ENCODE measurements at regions not wholly inside any gene's neighbourhood (a gene's known extent, or its start where the extent isn't known, plus 50 kb on each side); places are given as distances from the start of the nearest gene placed in this dataset.

- H3K4me3 ChIP-seq (ENCODE audit: low read length) = no peak overlapping the region
- no peaks in the 10 kb centered on the region for H4K20me1 ChIP-seq (ENCODE audit: insufficient read depth, low read length)
- no peaks in the 10 kb centered on the region for H3K36me3 ChIP-seq (replicated peaks; ENCODE audit: insufficient read depth, low read length)
- H3K79me2 ChIP-seq (ENCODE audit: low read length) = no peaks in the 10 kb centered on the region
- no peak overlapping the region for H2AFZ ChIP-seq (ENCODE audit: low read length)
- no peak overlapping the region for H3K4me2 ChIP-seq (ENCODE audit: low read depth, low read length)
- H3K9me2 ChIP-seq (replicated peaks; ENCODE audit: insufficient read depth, low read length) = no peaks in the 10 kb centered on the region
- TF ChIP-seq CTCF (IDR thresholded peaks at IDR 0.05; ENCODE audit: low read length) = no peak
- no peak for TF ChIP-seq EZH2phosphoT487 (IDR thresholded peaks at IDR 0.05; ENCODE audit: low read length)
- no peak for TF ChIP-seq EZH2 (optimal IDR thresholded peaks at IDR 0.05; ENCODE audit: low read depth, low read length)
- H3K9me3 ChIP-seq (replicated peaks; ENCODE audit: insufficient read depth, low read length) = no peaks in the 10 kb centered on the region
- DNase-seq = no peak
- H3K27me3 ChIP-seq (replicated peaks; ENCODE audit: insufficient read depth, low read length) = no peaks in the 10 kb centered on the region
- no peak overlapping the region for H3K9ac ChIP-seq (ENCODE audit: low read length)
- H3F3A ChIP-seq (ENCODE audit: insufficient read depth, low read length) = no peaks in the 10 kb centered on the region
- H3K4me1 ChIP-seq (ENCODE audit: low read length) = no peaks in the 10 kb centered on the region; the same call in 1 of the 2 replicates
- H3K27ac ChIP-seq (ENCODE audit: low read length) = no peak overlapping the region
Measured at GRCh38 chr6:94535798-94536197, 1041.5 kb upstream of the MANEA start.

- TF ChIP-seq EZH2phosphoT487 (IDR thresholded peaks at IDR 0.05; ENCODE audit: low read length) = no peak
- no peak for TF ChIP-seq CTCF (IDR thresholded peaks at IDR 0.05; ENCODE audit: low read length)
- no peak for TF ChIP-seq EZH2 (optimal IDR thresholded peaks at IDR 0.05; ENCODE audit: low read depth, low read length)
- no peak for DNase-seq
- H3K4me3 ChIP-seq (ENCODE audit: low read length) = no peak overlapping the region
- H3K4me1 ChIP-seq (ENCODE audit: low read length) = no peaks in the 10 kb centered on the region
- no peak overlapping the region for H3K27ac ChIP-seq (ENCODE audit: low read length)
- no peaks in the 10 kb centered on the region for H3K36me3 ChIP-seq (replicated peaks; ENCODE audit: insufficient read depth, low read length)
- no peaks in the 10 kb centered on the region for H3F3A ChIP-seq (ENCODE audit: insufficient read depth, low read length)
- H3K79me2 ChIP-seq (ENCODE audit: low read length) = no peaks in the 10 kb centered on the region
- no peaks in the 10 kb centered on the region for H3K9me3 ChIP-seq (replicated peaks; ENCODE audit: insufficient read depth, low read length)
- no peaks in the 10 kb centered on the region for H3K9me2 ChIP-seq (replicated peaks; ENCODE audit: insufficient read depth, low read length)
- H4K20me1 ChIP-seq (ENCODE audit: insufficient read depth, low read length) = no peaks in the 10 kb centered on the region
- H3K27me3 ChIP-seq (replicated peaks; ENCODE audit: insufficient read depth, low read length) = no peaks in the 10 kb centered on the region
- H3K9ac ChIP-seq (ENCODE audit: low read length) = no peak overlapping the region
- H3K4me2 ChIP-seq (ENCODE audit: low read depth, low read length) = no peak overlapping the region
- no peak overlapping the region for H2AFZ ChIP-seq (ENCODE audit: low read length)
Measured at GRCh38 chr6:94511502-94512088, 1065.7 kb upstream of the MANEA start.

GRCh38 chr6:94510877-94511276 is 1066.5 kb upstream of the MANEA start:
- Histone ChIP-seq H3K9me3 (replicated peaks; ENCODE audit: insufficient read depth, low read length) (no peaks in the 10 kb centered on the region), H3K4me1 (ENCODE audit: low read length) (no peaks in the 10 kb centered on the region), H3K36me3 (replicated peaks; ENCODE audit: insufficient read depth, low read length) (no peaks in the 10 kb centered on the region), H3F3A (ENCODE audit: insufficient read depth, low read length) (no peaks in the 10 kb centered on the region), H4K20me1 (ENCODE audit: insufficient read depth, low read length) (no peaks in the 10 kb centered on the region), H3K4me3 (ENCODE audit: low read length) (no peak overlapping the region), H3K27me3 (replicated peaks; ENCODE audit: insufficient read depth, low read length) (no peaks in the 10 kb centered on the region), H2AFZ (ENCODE audit: low read length) (no peak overlapping the region), H3K79me2 (ENCODE audit: low read length) (no peaks in the 10 kb centered on the region), H3K4me2 (ENCODE audit: low read depth, low read length) (no peak overlapping the region), H3K9ac (ENCODE audit: low read length) (no peak overlapping the region), H3K27ac (ENCODE audit: low read length) (no peak overlapping the region), H3K9me2 (replicated peaks; ENCODE audit: insufficient read depth, low read length) (no peaks in the 10 kb centered on the region)
- DNase-seq = no peak
- TF ChIP-seq CTCF (IDR thresholded peaks at IDR 0.05; ENCODE audit: low read length) = no peak
- TF ChIP-seq EZH2phosphoT487 (IDR thresholded peaks at IDR 0.05; ENCODE audit: low read length) = no peak
- no peak for TF ChIP-seq EZH2 (optimal IDR thresholded peaks at IDR 0.05; ENCODE audit: low read depth, low read length)

All from MM.1S (cell line).